OCI-LY3 (cell line): ENCODE measurements at regions not wholly inside any gene's neighbourhood (a gene's known extent, or its start where the extent isn't known, plus 50 kb on each side); places are given as distances from the start of the nearest gene placed in this dataset.

ENCODE experiments used
- H2AFZ ChIP-seq: fragments of 200-600, 300-600 bp; shearing (Covaris generic); 2 replicates; pipeline ENCODE4 v1.6.0; 2014; ENCODE audit warnings: antibody characterized with exemption, low read depth, low read length
- H3K27ac ChIP-seq: fragments of 200-600, 300-600 bp; sonication (generic); 2 replicates; pipeline ENCODE4 v1.5.1; 2014; ENCODE audit warnings: mild to moderate bottlenecking, low read length, moderate library complexity, mixed read lengths
- H3K27me3 ChIP-seq: fragments of 200-600, 300-600 bp; sonication (generic); 2 replicates; pipeline ENCODE4 v1.6.1; 2014; ENCODE audit warnings: low read depth, low read length, mixed read lengths
- H3K36me3 ChIP-seq: fragments of 200-600, 300-600 bp; sonication (generic); replicated peaks from 2 replicates; pipeline ENCODE3; 2014; ENCODE audit warnings: low read depth, low read length, mixed read lengths
- H3K4me1 ChIP-seq: fragments of 300-600, 200-600 bp; sonication (generic); 2 replicates; pipeline ENCODE4 v1.6.1; 2014; ENCODE audit warnings: low read length, mixed read lengths
- H3K4me2 ChIP-seq: fragments of 200-600, 300-600 bp; sonication (generic); 2 replicates; pipeline ENCODE4 v1.6.1; 2014; ENCODE audit warnings: low read length, mixed read lengths
- H3K4me3 ChIP-seq: fragments of 300-600, 200-600 bp; sonication (generic); 2 replicates; pipeline ENCODE4 v1.5.1; 2014; ENCODE audit warnings: antibody characterized with exemption, mild to moderate bottlenecking, low read length, moderate library complexity
- H3K79me2 ChIP-seq: fragments of 300-600, 200-600 bp; shearing (Covaris generic); 2 replicates; pipeline ENCODE4 v1.6.1; 2014; ENCODE audit warnings: mild to moderate bottlenecking, low read length, mixed read lengths
- H3K9ac ChIP-seq: fragments of 300-600, 200-600 bp; shearing (Covaris generic); 2 replicates; pipeline ENCODE4 v1.6.0; 2014; ENCODE audit warnings: mild to moderate bottlenecking, low read length, moderate library complexity
- H3K9me3 ChIP-seq: fragments of 200-600, 300-600 bp; shearing (Covaris generic); 2 replicates; pipeline ENCODE4 v1.6.1; 2014; ENCODE audit warnings: low read length, mixed read lengths; ENCODE audit not compliant: insufficient read depth
- H4K20me1 ChIP-seq: fragments of 200-600, 300-600 bp; sonication (generic); 2 replicates; pipeline ENCODE4 v1.6.1; 2016; ENCODE audit warnings: low read length, mixed read lengths; ENCODE audit not compliant: insufficient read depth
- EZH2phosphoT487 ChIP-seq: fragments of 200-600 bp; shearing (Covaris generic); IDR thresholded peaks from 2 replicates; pipeline ENCODE4 v1.6.1; 2018; ENCODE audit warnings: antibody characterized with exemption, mixed run types, low read depth
- TF ChIP-seq, protein P1 (sequence below): fragments of 200-600, 300-600 bp; sonication (generic); IDR thresholded peaks from 2 replicates; pipeline ENCODE4 v1.5.1; 2014; ENCODE audit warnings: antibody characterized with exemption, low read length, low read depth

DNA sequence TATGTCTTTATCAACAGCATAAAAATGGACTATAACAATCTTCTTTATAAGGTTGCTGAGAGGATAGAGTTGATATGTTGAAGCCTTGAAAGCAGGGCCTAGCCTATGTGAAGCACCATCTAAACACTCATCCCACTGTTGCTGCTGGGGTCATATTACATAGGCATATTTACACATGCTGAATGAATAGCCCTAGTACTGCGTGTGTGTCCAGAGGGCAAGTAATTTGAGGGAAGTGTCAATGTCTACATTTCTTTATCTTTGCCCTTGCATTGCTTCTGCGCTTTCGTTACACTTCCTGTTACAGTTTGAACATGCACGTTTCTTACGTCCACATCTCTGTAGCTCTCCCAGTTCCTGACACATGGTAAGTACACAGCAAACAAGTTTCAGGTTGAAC lies 280.3 kb upstream of the ATP5MC3 start:
- Histone ChIP-seq H3K27ac (no peak overlapping the region), H3K4me2 (no peak overlapping the region), H3K9ac (no peak overlapping the region), H2AFZ (no peak overlapping the region), H4K20me1 (no peaks in the 10 kb centered on the region), H3K4me3 (no peak overlapping the region), H3K4me1 (no peaks in the 10 kb centered on the region), H3K27me3 (no peaks in the 10 kb centered on the region), H3K9me3 (no peaks in the 10 kb centered on the region), H3K79me2 (no peaks in the 10 kb centered on the region), H3K36me3 (no peaks in the 10 kb centered on the region)
- TF ChIP-seq, protein P1, sequence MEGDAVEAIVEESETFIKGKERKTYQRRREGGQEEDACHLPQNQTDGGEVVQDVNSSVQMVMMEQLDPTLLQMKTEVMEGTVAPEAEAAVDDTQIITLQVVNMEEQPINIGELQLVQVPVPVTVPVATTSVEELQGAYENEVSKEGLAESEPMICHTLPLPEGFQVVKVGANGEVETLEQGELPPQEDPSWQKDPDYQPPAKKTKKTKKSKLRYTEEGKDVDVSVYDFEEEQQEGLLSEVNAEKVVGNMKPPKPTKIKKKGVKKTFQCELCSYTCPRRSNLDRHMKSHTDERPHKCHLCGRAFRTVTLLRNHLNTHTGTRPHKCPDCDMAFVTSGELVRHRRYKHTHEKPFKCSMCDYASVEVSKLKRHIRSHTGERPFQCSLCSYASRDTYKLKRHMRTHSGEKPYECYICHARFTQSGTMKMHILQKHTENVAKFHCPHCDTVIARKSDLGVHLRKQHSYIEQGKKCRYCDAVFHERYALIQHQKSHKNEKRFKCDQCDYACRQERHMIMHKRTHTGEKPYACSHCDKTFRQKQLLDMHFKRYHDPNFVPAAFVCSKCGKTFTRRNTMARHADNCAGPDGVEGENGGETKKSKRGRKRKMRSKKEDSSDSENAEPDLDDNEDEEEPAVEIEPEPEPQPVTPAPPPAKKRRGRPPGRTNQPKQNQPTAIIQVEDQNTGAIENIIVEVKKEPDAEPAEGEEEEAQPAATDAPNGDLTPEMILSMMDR: no peak
- no peak for TF ChIP-seq EZH2phosphoT487

DNA sequence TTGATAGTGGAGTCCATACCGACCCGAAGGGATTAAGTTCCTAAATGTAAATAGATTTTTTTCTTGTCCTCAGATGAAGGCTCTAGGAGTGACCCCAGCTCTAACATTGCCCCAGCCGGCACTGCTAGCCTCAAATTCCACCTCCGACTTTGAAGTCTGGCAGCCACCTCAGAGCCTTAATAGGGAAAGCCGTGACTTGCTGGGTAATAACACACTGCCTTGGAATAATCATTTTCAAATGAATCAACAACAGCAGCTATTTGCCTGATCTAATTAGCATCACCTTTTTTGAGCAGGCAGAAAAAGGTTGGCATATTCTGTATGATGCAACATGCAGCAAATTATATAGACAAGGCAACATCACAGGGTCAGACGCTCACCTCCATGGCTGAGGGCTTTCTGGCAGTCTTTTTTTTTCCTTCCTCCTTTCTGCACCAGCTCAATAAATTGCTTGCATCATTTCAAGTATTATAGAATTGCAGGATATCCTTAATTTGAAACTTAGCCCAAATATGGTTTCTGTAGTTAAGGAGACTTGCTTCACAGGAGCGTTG lies 276.5 kb upstream of the ATP5MC3 start:
- TF ChIP-seq, protein P1: no peak
- TF ChIP-seq EZH2phosphoT487: no peak
- no peak overlapping the region for H3K4me3 ChIP-seq
- H3K4me2 ChIP-seq: no peak overlapping the region
- no peaks in the 10 kb centered on the region for H3K27me3 ChIP-seq
- H3K4me1 ChIP-seq: no peaks in the 10 kb centered on the region
- H3K9ac ChIP-seq: no peak overlapping the region
- no peaks in the 10 kb centered on the region for H4K20me1 ChIP-seq
- no peaks in the 10 kb centered on the region for H3K79me2 ChIP-seq
- no peaks in the 10 kb centered on the region for H3K36me3 ChIP-seq
- H3K9me3 ChIP-seq: no peaks in the 10 kb centered on the region
- no peak overlapping the region for H3K27ac ChIP-seq
- H2AFZ ChIP-seq: no peak overlapping the region

DNA sequence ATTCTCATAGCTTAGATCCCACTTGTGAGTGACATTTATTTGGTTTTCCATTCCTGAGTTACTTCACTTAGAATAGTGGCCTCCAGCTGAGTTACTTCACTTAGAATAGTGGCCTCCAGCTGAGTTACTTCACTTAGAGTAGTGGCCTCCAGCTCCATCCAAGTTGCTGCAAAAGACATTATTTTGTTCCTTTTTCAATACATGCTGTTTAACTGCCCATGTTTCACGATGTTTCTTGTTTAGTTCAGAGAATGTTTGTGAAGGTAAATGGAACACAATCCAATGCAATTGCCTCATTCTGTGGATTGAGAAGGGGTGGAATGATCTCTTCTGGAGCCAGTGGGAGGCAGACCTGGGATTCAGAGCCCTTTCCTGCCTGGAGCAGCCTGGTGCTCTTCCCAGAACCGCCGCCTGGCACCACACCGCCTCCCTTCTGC lies 273.5 kb upstream of the ATP5MC3 start:
- no peak overlapping the region for H3K27ac ChIP-seq
- H3K36me3 ChIP-seq: no peaks in the 10 kb centered on the region
- no peaks in the 10 kb centered on the region for H3K4me1 ChIP-seq
- no peak overlapping the region for H3K4me3 ChIP-seq
- no peak overlapping the region for H3K4me2 ChIP-seq
- TF ChIP-seq, protein P1: no peak
- TF ChIP-seq EZH2phosphoT487: no peak
- H3K9ac ChIP-seq: no peak overlapping the region
- H3K9me3 ChIP-seq: no peaks in the 10 kb centered on the region
- no peaks in the 10 kb centered on the region for H3K27me3 ChIP-seq
- no peaks in the 10 kb centered on the region for H3K79me2 ChIP-seq
- no peak overlapping the region for H2AFZ ChIP-seq
- no peaks in the 10 kb centered on the region for H4K20me1 ChIP-seq

DNA sequence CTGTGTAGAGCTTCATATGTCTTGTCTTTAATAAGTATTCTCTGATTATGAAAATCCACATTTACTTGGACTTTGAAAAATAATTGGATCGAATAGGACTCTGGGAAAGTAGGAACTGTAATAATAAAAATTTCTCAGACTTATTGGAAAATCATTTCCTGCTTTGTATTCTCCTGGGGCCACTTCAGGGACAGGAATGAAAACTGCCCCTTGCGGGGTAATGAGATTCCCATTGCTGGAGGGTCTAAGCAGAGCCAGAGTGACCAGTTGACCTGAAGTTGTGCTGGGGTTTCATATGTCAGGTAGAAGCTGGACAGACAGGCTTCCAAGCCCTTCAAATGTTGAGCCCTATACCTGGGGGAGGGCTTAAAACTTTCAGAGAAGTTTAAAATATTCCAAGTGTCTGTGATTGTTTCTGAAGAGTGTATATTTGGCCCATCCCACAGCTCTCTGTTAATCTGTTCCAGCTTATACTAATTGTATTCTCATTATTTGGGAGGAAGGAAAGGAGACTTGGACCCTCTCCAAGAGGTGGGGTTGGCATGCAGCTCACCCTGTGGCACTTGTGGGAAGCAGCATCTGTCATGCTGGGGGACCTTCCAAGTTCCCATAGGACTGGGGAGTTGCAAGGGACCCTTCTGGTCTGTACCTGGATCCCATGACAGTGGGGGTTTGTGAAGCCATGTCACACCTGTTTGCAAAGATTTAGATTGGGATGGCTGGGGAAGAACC lies 268.7 kb upstream of the ATP5MC3 start:
- Histone ChIP-seq H4K20me1 (no peaks in the 10 kb centered on the region), H3K27me3 (no peaks in the 10 kb centered on the region), H3K9me3 (no peaks in the 10 kb centered on the region), H3K79me2 (no peaks in the 10 kb centered on the region), H3K27ac (no peak overlapping the region), H2AFZ (no peak overlapping the region), H3K4me1 (peaks cover 10% of the 10 kb centered on the region; the same call in 1 of the 2 replicates), H3K36me3 (no peaks in the 10 kb centered on the region), H3K4me3 (no peak overlapping the region), H3K9ac (no peak overlapping the region), H3K4me2 (no peak overlapping the region)
- TF ChIP-seq EZH2phosphoT487: no peak
- TF ChIP-seq, protein P1: no peak
